ENCODE measurements at regions not wholly inside any gene's neighbourhood (a gene's known extent, or its start where the extent isn't known, plus 50 kb on each side); places are given as distances from the start of the nearest gene placed in this dataset.

GRCh38 chr12:97142737-97143410 lies 235.8 kb downstream of the NEDD1 start:
- Histone ChIP-seq H3K4me1 (ENCODE audit: control insufficient read depth, insufficient read depth, low read length) (peaks cover 10% of the 10 kb centered on the region), H3K9ac (ENCODE audit: low read length) (no peak overlapping the region), H3K27ac (ENCODE audit: low read depth, low read length) (no peak overlapping the region), H3K27me3 (ENCODE audit: control insufficient read depth, insufficient read depth, low read length) (no peaks in the 10 kb centered on the region), H3K4me3 (ENCODE audit: low read depth, low read length) (no peak overlapping the region), H3K9me3 (ENCODE audit: control insufficient read depth, insufficient read depth, low read depth, low read length) (no peaks in the 10 kb centered on the region), H3K36me3 (ENCODE audit: control insufficient read depth, insufficient read depth, low read length) (no peaks in the 10 kb centered on the region)

- Histone ChIP-seq H3K27ac (ENCODE audit: low read depth, low read length) (no peak overlapping the region), H3K9me3 (ENCODE audit: control insufficient read depth, insufficient read depth, low read depth, low read length) (no peaks in the 10 kb centered on the region), H3K9ac (ENCODE audit: low read length) (no peak overlapping the region), H3K4me1 (ENCODE audit: control insufficient read depth, insufficient read depth, low read length) (peaks cover 6% of the 10 kb centered on the region), H3K36me3 (ENCODE audit: control insufficient read depth, insufficient read depth, low read length) (no peaks in the 10 kb centered on the region), H3K4me3 (ENCODE audit: low read depth, low read length) (no peak overlapping the region), H3K27me3 (ENCODE audit: control insufficient read depth, insufficient read depth, low read length) (no peaks in the 10 kb centered on the region)
These were observed 242.0 kb downstream of the NEDD1 start for GRCh38 chr12:97148941-97149559.

- Histone ChIP-seq H3K9me3 (ENCODE audit: control insufficient read depth, insufficient read depth, low read depth, low read length) (no peaks in the 10 kb centered on the region), H3K36me3 (ENCODE audit: control insufficient read depth, insufficient read depth, low read length) (no peaks in the 10 kb centered on the region), H3K4me3 (ENCODE audit: low read depth, low read length) (no peak overlapping the region), H3K9ac (ENCODE audit: low read length) (no peak overlapping the region), H3K27ac (ENCODE audit: low read depth, low read length) (no peak overlapping the region), H3K4me1 (ENCODE audit: control insufficient read depth, insufficient read depth, low read length) (peaks cover 6% of the 10 kb centered on the region), H3K27me3 (ENCODE audit: control insufficient read depth, insufficient read depth, low read length) (no peaks in the 10 kb centered on the region)
These were observed 244.4 kb downstream of the NEDD1 start for GRCh38 chr12:97151481-97151880.

GRCh38 chr12:97159377-97159776 lies 252.3 kb downstream of the NEDD1 start:
- Histone ChIP-seq H3K9me3 (ENCODE audit: control insufficient read depth, insufficient read depth, low read depth, low read length) (no peaks in the 10 kb centered on the region), H3K4me3 (ENCODE audit: low read depth, low read length) (no peak overlapping the region), H3K27me3 (ENCODE audit: control insufficient read depth, insufficient read depth, low read length) (no peaks in the 10 kb centered on the region), H3K36me3 (ENCODE audit: control insufficient read depth, insufficient read depth, low read length) (no peaks in the 10 kb centered on the region), H3K9ac (ENCODE audit: low read length) (no peak overlapping the region), H3K27ac (ENCODE audit: low read depth, low read length) (no peak overlapping the region), H3K4me1 (ENCODE audit: control insufficient read depth, insufficient read depth, low read length) (peaks cover 2% of the 10 kb centered on the region; the same call in 1 of the 2 replicates)

GRCh38 chr12:97160277-97160676 lies 253.2 kb downstream of the NEDD1 start:
- no peak overlapping the region for H3K27ac ChIP-seq (ENCODE audit: low read depth, low read length)
- H3K27me3 ChIP-seq (ENCODE audit: control insufficient read depth, insufficient read depth, low read length), result no peaks in the 10 kb centered on the region
- no peak overlapping the region for H3K4me3 ChIP-seq (ENCODE audit: low read depth, low read length)
- no peaks in the 10 kb centered on the region for H3K9me3 ChIP-seq (ENCODE audit: control insufficient read depth, insufficient read depth, low read depth, low read length)
- no peaks in the 10 kb centered on the region for H3K36me3 ChIP-seq (ENCODE audit: control insufficient read depth, insufficient read depth, low read length)
- H3K9ac ChIP-seq (ENCODE audit: low read length), result no peak overlapping the region
- H3K4me1 ChIP-seq (ENCODE audit: control insufficient read depth, insufficient read depth, low read length), result peaks cover 2% of the 10 kb centered on the region; the same call in 1 of the 2 replicates

- H3K4me3 ChIP-seq (ENCODE audit: low read depth, low read length), result no peak overlapping the region
- no peaks in the 10 kb centered on the region for H3K27me3 ChIP-seq (ENCODE audit: control insufficient read depth, insufficient read depth, low read length)
- H3K36me3 ChIP-seq (ENCODE audit: control insufficient read depth, insufficient read depth, low read length), result no peaks in the 10 kb centered on the region
- H3K9ac ChIP-seq (ENCODE audit: low read length), result no peak overlapping the region
- no peaks in the 10 kb centered on the region for H3K9me3 ChIP-seq (ENCODE audit: control insufficient read depth, insufficient read depth, low read depth, low read length)
- no peak overlapping the region for H3K27ac ChIP-seq (ENCODE audit: low read depth, low read length)
- H3K4me1 ChIP-seq (ENCODE audit: control insufficient read depth, insufficient read depth, low read length), result peaks cover 2% of the 10 kb centered on the region; the same call in 1 of the 2 replicates
These were observed 255.1 kb downstream of the NEDD1 start for GRCh38 chr12:97162173-97162572.

GRCh38 chr12:97164936-97165335 lies 257.9 kb downstream of the NEDD1 start:
- no peaks in the 10 kb centered on the region for H3K27me3 ChIP-seq (ENCODE audit: control insufficient read depth, insufficient read depth, low read length)
- no peak overlapping the region for H3K27ac ChIP-seq (ENCODE audit: low read depth, low read length)
- no peak overlapping the region for H3K9ac ChIP-seq (ENCODE audit: low read length)
- no peaks in the 10 kb centered on the region for H3K4me1 ChIP-seq (ENCODE audit: control insufficient read depth, insufficient read depth, low read length)
- no peaks in the 10 kb centered on the region for H3K9me3 ChIP-seq (ENCODE audit: control insufficient read depth, insufficient read depth, low read depth, low read length)
- H3K36me3 ChIP-seq (ENCODE audit: control insufficient read depth, insufficient read depth, low read length), result no peaks in the 10 kb centered on the region
- no peak overlapping the region for H3K4me3 ChIP-seq (ENCODE audit: low read depth, low read length)

GRCh38 chr12:97167598-97167997 lies 260.5 kb downstream of the NEDD1 start:
- Histone ChIP-seq H3K4me3 (ENCODE audit: low read depth, low read length) (no peak overlapping the region), H3K9me3 (ENCODE audit: control insufficient read depth, insufficient read depth, low read depth, low read length) (no peaks in the 10 kb centered on the region), H3K36me3 (ENCODE audit: control insufficient read depth, insufficient read depth, low read length) (no peaks in the 10 kb centered on the region), H3K27ac (ENCODE audit: low read depth, low read length) (no peak overlapping the region), H3K4me1 (ENCODE audit: control insufficient read depth, insufficient read depth, low read length) (no peaks in the 10 kb centered on the region), H3K27me3 (ENCODE audit: control insufficient read depth, insufficient read depth, low read length) (no peaks in the 10 kb centered on the region), H3K9ac (ENCODE audit: low read length) (no peak overlapping the region)

- H3K4me3 ChIP-seq (ENCODE audit: low read depth, low read length), result no peak overlapping the region
- no peaks in the 10 kb centered on the region for H3K27me3 ChIP-seq (ENCODE audit: control insufficient read depth, insufficient read depth, low read length)
- H3K4me1 ChIP-seq (ENCODE audit: control insufficient read depth, insufficient read depth, low read length), result peaks cover 1% of the 10 kb centered on the region; the same call in 1 of the 2 replicates
- no peaks in the 10 kb centered on the region for H3K36me3 ChIP-seq (ENCODE audit: control insufficient read depth, insufficient read depth, low read length)
- no peaks in the 10 kb centered on the region for H3K9me3 ChIP-seq (ENCODE audit: control insufficient read depth, insufficient read depth, low read depth, low read length)
- no peak overlapping the region for H3K9ac ChIP-seq (ENCODE audit: low read length)
- no peak overlapping the region for H3K27ac ChIP-seq (ENCODE audit: low read depth, low read length)
These were observed 261.7 kb downstream of the NEDD1 start for GRCh38 chr12:97168804-97169203.

- Histone ChIP-seq H3K27me3 (ENCODE audit: control insufficient read depth, insufficient read depth, low read length) (no peaks in the 10 kb centered on the region), H3K9ac (ENCODE audit: low read length) (no peak overlapping the region), H3K4me1 (ENCODE audit: control insufficient read depth, insufficient read depth, low read length) (peaks cover 6% of the 10 kb centered on the region; the same call in 1 of the 2 replicates), H3K9me3 (ENCODE audit: control insufficient read depth, insufficient read depth, low read depth, low read length) (no peaks in the 10 kb centered on the region), H3K27ac (ENCODE audit: low read depth, low read length) (no peak overlapping the region), H3K36me3 (ENCODE audit: control insufficient read depth, insufficient read depth, low read length) (no peaks in the 10 kb centered on the region), H3K4me3 (ENCODE audit: low read depth, low read length) (no peak overlapping the region)
These were observed 263.0 kb downstream of the NEDD1 start for GRCh38 chr12:97169889-97170567.

Data from HUES6 (cell line).